Ishikawa (cell line): ENCODE measurements at regions not wholly inside any gene's neighbourhood (a gene's known extent, or its start where the extent isn't known, plus 50 kb on each side); places are given as distances from the start of the nearest gene placed in this dataset.
A peak's percentile ranks its signal among the peaks of the same experiment; 100 is the strongest.

Experiments used
- CEBPB ChIP-seq: IDR thresholded peaks from 2 replicates; pipeline ENCODE4 v1.6.1; 2012
- CREB1 ChIP-seq: IDR thresholded peaks from 2 replicates; pipeline ENCODE4 v1.6.1; 2012; ENCODE audit warnings: low read depth
- EGR1 ChIP-seq: IDR thresholded peaks from 2 replicates; pipeline ENCODE4 v1.6.1; 2012
- EP300 ChIP-seq: IDR thresholded peaks from 2 replicates; pipeline ENCODE4 v1.6.1; 2012; ENCODE audit warnings: borderline replicate concordance
- FOXM1 ChIP-seq: IDR thresholded peaks from 2 replicates; pipeline ENCODE4 v1.6.1; 2012; ENCODE audit warnings: low read depth, borderline replicate concordance
- NFIC ChIP-seq: IDR thresholded peaks from 2 replicates; pipeline ENCODE4 v1.6.1; 2012
- RAD21 ChIP-seq: IDR thresholded peaks from 2 replicates; pipeline ENCODE4 v1.6.1; 2012; ENCODE audit warnings: low read depth
- TCF12 ChIP-seq: IDR thresholded peaks from 2 replicates; pipeline ENCODE4 v1.6.1; 2012; ENCODE audit warnings: low read depth
- TEAD4 ChIP-seq: IDR thresholded peaks from 2 replicates; pipeline ENCODE4 v1.6.1; 2012
- USF1 ChIP-seq: IDR thresholded peaks from 2 replicates; pipeline ENCODE4 v1.6.1; 2012
- YY1 ChIP-seq: IDR thresholded peaks from 2 replicates; pipeline ENCODE4 v1.6.1; 2012; ENCODE audit warnings: low read depth
- ZBTB7A ChIP-seq: IDR thresholded peaks from 2 replicates; pipeline ENCODE4 v1.6.1; 2012; ENCODE audit warnings: low read depth
- TF ChIP-seq, protein P1 (sequence below): IDR thresholded peaks from 2 replicates; pipeline ENCODE4 v1.6.1; 2012
- TF ChIP-seq, protein P2 (sequence below): IDR thresholded peaks from 2 replicates; pipeline ENCODE4 v1.6.1; 2012; ENCODE audit warnings: low read depth, mild to moderate bottlenecking

DNA sequence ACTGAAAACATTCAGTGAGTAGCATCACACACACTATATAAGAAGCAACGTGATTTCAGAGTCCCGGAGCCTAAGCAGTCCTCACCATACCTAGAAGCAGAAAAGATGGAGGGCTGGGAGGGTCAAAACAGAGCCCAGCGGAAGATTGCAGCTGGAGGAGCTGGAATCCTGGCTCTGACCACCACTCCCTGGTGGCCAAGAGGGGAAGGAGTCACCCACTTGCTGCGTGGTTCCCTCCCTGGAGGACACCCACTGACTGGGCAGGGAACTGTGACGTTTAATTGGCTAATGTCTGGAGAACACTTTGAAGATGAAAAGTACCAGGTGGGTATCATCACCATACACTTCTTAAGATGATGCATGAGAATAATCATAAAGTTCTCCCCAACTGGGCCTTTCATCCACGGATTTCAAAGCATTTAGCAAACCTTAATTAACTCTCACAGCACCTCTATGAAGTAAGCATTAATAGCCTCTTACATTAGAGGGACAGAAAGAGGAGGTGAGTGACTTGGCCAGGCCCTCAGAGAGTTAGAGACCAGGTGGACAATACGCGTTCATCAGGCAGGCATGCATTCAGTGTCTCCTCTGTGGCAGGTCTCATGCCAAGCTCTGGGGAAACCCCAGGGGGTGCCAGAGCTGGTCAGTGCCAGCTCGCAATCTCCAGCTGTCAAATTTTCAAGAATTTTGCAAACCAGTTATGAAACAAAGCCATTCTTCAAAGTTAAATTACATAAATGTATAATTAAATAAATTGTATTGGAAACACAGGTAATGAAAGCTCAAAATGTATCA lies 137.9 kb downstream of the AXIN2 start:
- no peak for TF ChIP-seq USF1
- TF ChIP-seq TEAD4 = no peak
- TF ChIP-seq, protein P1, sequence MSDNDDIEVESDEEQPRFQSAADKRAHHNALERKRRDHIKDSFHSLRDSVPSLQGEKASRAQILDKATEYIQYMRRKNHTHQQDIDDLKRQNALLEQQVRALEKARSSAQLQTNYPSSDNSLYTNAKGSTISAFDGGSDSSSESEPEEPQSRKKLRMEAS = no peak
- TF ChIP-seq, protein P2, sequence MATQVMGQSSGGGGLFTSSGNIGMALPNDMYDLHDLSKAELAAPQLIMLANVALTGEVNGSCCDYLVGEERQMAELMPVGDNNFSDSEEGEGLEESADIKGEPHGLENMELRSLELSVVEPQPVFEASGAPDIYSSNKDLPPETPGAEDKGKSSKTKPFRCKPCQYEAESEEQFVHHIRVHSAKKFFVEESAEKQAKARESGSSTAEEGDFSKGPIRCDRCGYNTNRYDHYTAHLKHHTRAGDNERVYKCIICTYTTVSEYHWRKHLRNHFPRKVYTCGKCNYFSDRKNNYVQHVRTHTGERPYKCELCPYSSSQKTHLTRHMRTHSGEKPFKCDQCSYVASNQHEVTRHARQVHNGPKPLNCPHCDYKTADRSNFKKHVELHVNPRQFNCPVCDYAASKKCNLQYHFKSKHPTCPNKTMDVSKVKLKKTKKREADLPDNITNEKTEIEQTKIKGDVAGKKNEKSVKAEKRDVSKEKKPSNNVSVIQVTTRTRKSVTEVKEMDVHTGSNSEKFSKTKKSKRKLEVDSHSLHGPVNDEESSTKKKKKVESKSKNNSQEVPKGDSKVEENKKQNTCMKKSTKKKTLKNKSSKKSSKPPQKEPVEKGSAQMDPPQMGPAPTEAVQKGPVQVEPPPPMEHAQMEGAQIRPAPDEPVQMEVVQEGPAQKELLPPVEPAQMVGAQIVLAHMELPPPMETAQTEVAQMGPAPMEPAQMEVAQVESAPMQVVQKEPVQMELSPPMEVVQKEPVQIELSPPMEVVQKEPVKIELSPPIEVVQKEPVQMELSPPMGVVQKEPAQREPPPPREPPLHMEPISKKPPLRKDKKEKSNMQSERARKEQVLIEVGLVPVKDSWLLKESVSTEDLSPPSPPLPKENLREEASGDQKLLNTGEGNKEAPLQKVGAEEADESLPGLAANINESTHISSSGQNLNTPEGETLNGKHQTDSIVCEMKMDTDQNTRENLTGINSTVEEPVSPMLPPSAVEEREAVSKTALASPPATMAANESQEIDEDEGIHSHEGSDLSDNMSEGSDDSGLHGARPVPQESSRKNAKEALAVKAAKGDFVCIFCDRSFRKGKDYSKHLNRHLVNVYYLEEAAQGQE = no peak
- TF ChIP-seq TCF12 = no peak
- TF ChIP-seq RAD21 = no peak

DNA sequence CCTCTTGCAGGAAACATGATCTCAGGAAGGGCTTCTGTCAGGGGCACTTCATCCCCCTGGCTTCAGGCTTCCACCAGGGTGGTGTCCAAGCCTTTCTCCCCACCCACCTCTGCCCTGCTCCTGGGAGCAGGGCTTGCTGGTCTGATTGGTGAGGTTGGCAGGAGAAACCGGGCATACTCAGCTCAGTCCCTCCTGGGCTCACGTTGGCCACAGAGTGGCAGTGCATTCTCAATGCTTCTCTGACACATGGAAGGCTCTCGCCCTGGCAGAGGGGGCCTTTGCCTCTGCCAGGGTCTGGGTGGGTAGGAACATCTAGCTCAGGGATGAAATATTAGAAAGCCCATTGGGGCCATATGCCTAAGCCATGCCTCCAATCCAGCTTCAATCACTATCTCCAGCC lies 142.8 kb downstream of the AXIN2 start:
- TF ChIP-seq EGR1 (no peak), CEBPB (no peak), RAD21 (peak; percentile 50)
- TF ChIP-seq, protein P1 = no peak

DNA sequence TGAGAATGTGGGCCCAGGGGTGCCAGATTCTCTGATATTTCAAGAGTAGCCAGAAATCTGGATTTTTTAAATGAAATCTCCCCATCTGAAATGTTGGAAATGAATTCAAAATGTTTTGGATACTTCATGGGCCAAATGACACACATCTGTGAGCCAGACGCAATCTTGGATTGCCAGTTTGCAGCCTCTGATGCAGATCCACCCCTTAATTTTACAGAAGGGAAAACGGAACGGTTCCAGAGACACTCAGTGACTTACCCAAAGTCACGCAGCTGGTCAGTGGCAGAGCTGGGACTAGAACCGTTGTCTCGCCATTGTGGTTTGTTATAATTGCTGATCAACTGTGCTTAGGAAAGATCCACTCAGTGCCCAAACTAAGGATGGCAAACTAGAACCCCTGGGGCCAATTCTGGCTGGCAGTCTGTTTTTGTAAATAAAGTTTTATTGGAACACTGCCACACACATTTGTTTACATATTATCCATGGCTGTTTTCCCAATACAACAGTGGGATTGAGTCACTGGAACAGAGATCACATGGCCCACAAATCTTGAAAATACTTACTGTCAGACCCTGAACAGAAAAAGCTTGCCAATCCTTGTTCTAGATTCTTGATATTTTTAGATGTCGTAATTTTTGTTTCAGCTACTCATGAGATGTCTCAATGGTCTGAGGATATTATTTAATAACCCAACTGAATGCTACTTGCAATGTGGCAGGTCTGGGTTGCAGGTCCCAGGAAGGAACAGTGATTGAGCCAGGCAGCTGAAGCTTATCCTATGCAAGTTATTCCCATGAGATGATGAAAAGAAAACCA lies 143.8 kb downstream of the AXIN2 start:
- TF ChIP-seq USF1 (no peak), NFIC (no peak), EGR1 (no peak), CREB1 (no peak), ZBTB7A (no peak), RAD21 (no peak), CEBPB (no peak), EP300 (no peak), FOXM1 (no peak)
- TF ChIP-seq, protein P2 = no peak

DNA sequence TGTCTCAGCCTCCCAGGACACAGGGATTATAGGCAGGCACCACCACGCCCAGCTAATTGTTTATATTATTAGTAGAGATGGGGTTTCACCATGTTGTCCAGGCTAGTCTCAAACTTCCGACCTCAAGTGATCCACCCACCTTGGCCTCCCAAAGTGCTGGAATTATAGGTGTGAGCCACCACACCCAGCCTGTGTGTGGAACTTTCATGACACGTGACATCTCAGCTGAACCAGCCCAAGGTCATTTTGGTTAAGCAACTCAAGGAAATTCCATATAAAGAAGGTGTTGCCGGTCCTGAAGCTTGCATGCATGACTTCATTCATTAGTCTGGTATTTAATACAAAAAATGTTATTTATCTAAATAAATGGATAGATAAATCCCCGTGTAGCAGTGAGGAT lies 145.5 kb downstream of the AXIN2 start:
- TF ChIP-seq USF1 = 0 out of 2 replicates have a peak, but pooled peaks have one; percentile 23
- TF ChIP-seq, protein P1 = no peak
- TF ChIP-seq NFIC = no peak
- TF ChIP-seq ZBTB7A = no peak
- no peak for TF ChIP-seq RAD21

- TF ChIP-seq YY1 (no peak), TCF12 (no peak), USF1 (no peak), RAD21 (no peak)
Measured at GRCh38 chr17:65413390-65413789, 148.1 kb downstream of the AXIN2 start.
